Bronchial epithelial cell (primary cell): ENCODE measurements at regions not wholly inside any gene's neighbourhood (a gene's known extent, or its start where the extent isn't known, plus 50 kb on each side); places are given as distances from the start of the nearest gene placed in this dataset.
A peak's percentile ranks its signal among the peaks of the same experiment; 100 is the strongest.

Source experiments
- DNase-seq: peaks from one replicate; pipeline ENCODE4 v3.0.0-alpha.2; 2010; ENCODE audit warnings: low read depth
- FAIRE-seq: peaks from 2 replicates; lab custom pipeline; 2011; peaks lifted over from hg19 to GRCh38; lab: Jason Lieb, UNC
- H3K27me3 ChIP-seq: 2 replicates; pipeline ENCODE4 v1.5.1; 2011; ENCODE audit warnings: low read length; ENCODE audit not compliant: control insufficient read depth, insufficient read depth
- H3K36me3 ChIP-seq: 2 replicates; pipeline ENCODE4 v1.5.1; 2011; ENCODE audit warnings: low read length; ENCODE audit not compliant: control insufficient read depth, insufficient read depth
- H3K4me3 ChIP-seq: 2 replicates; pipeline ENCODE4 v1.5.1; 2011; ENCODE audit warnings: mild to moderate bottlenecking, low read depth, low read length, control low read depth
- TF ChIP-seq, protein P1 (sequence below): IDR thresholded peaks from 2 replicates; pipeline ENCODE4 v1.5.1; 2011; ENCODE audit warnings: mild to moderate bottlenecking, moderate library complexity, low read length, control low read depth, inconsistent platforms; ENCODE audit not compliant: insufficient read depth, severe bottlenecking

DNA sequence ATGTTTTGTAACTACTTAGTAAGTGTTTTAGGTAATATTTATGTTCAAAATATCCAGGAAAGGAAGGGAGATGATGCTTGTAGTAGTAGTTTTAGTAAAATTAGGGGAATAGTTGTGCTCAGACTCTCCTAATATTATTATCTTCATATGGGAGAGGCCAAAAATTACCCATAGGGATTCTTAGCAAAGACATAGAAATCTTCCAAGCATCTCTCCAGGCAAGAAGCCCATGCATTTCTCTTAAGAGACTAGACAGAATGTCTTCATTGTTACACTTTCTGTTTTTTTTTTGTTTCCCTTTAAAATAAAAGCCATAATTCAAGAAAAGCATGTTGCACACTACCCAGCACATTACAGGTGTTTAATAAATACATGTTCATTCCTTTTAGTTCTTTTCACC is 180.6 kb downstream of the CYB561 start:
- H3K27me3 ChIP-seq: no peaks in the 10 kb centered on the region
- FAIRE-seq (no peak), DNase-seq (no peak)
- peaks cover 5% of the 10 kb centered on the region for H3K36me3 ChIP-seq
- no peak overlapping the region for H3K4me3 ChIP-seq
- TF ChIP-seq, protein P1, sequence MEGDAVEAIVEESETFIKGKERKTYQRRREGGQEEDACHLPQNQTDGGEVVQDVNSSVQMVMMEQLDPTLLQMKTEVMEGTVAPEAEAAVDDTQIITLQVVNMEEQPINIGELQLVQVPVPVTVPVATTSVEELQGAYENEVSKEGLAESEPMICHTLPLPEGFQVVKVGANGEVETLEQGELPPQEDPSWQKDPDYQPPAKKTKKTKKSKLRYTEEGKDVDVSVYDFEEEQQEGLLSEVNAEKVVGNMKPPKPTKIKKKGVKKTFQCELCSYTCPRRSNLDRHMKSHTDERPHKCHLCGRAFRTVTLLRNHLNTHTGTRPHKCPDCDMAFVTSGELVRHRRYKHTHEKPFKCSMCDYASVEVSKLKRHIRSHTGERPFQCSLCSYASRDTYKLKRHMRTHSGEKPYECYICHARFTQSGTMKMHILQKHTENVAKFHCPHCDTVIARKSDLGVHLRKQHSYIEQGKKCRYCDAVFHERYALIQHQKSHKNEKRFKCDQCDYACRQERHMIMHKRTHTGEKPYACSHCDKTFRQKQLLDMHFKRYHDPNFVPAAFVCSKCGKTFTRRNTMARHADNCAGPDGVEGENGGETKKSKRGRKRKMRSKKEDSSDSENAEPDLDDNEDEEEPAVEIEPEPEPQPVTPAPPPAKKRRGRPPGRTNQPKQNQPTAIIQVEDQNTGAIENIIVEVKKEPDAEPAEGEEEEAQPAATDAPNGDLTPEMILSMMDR: no peak

DNA sequence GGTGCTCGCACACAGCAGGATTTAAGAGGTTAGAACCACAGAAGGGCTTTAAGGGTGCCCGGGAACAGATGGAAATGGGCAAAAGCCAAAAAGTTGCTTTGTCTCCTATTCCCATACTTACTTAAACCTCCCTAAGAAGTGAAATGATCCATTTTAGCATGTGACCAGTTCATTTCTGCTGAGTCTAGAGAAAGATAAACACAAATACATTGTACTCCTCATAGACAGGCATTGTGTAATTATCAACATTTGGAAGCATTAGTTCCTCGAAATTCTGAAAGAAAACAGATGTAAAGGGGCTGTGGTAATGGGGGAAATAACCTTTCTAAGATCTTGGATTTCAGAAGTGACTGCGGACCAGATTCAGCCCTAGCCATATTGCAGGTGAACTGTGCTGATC is 178.3 kb downstream of the CYB561 start:
- Histone ChIP-seq H3K4me3 (no peak overlapping the region), H3K27me3 (no peaks in the 10 kb centered on the region), H3K36me3 (peaks cover 3% of the 10 kb centered on the region)
- DNase-seq (no peak), FAIRE-seq (no peak)
- TF ChIP-seq, protein P1: no peak

DNA sequence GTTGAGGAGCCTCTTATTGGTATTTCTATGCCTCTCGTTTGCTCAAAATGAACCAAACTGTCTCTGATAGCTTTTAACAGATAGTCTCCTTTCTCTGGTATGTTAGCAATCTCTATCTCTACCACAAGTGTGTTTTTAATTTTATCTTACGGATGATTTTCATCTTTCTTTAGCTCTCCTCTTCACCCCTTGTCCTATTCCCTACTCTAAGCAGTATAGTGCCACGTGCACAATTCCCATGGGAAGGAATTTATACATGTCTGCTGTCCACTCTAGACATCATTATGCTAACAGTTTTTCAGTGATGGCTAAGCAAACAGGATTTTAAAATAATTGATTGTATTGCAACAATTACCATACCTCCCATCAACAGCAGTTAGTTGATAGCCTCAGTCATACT is 177.3 kb downstream of the CYB561 start:
- FAIRE-seq (no peak), DNase-seq (no peak)
- Histone ChIP-seq H3K4me3 (no peak overlapping the region), H3K27me3 (no peaks in the 10 kb centered on the region), H3K36me3 (peaks cover 3% of the 10 kb centered on the region)
- TF ChIP-seq, protein P1: no peak

DNA sequence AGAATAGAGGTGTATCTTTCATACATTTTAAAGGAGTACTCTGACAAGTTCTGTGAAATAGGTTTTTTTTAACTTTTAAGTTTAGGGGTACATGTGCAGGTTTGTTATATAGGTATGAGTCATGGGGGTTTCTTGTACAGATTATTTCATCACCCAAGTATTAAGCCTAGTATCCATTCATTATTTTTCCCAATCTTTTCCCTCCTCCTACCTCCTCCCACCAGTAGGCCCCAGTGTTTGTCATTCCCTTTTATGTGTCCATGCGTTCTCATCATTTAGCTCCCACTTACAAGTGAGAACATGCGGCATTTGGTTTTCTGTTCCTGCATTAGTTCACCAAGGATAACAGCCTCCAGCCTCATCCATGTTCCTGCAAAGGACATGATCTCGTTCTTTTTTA is 175.5 kb downstream of the CYB561 start:
- TF ChIP-seq, protein P1: no peak
- Histone ChIP-seq H3K27me3 (no peaks in the 10 kb centered on the region), H3K36me3 (peaks cover 3% of the 10 kb centered on the region), H3K4me3 (no peak overlapping the region)
- no peak for FAIRE-seq
- peak; percentile 61 for DNase-seq

DNA sequence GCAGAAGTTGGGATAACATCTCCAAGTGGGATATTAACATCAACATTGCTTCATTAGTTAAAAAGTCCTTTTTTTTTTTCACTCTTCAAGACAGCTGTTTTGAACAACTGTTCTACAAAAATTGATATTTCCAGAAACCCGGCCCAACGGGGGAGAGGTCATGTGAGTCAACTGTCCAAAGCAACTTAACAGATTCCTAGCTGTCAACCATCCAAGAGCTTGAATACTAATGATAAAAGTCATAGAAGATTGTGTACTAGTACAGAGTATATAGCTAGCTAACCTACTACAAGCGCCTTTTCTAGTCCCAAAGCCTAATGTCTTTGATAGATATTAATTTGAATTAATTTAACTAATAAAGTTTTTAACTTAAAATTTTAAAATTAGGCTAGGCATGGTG is 172.0 kb downstream of the CYB561 start:
- FAIRE-seq: no peak
- no peak for DNase-seq

More for the DNA sequence above, 172.0 kb downstream of the CYB561 start:
- no peaks in the 10 kb centered on the region for H3K27me3 ChIP-seq
- no peak overlapping the region for H3K4me3 ChIP-seq
- TF ChIP-seq, protein P1: no peak
- H3K36me3 ChIP-seq: no peaks in the 10 kb centered on the region
